GM12878 (cell line): ENCODE measurements at regions not wholly inside any gene's neighbourhood (a gene's known extent, or its start where the extent isn't known, plus 50 kb on each side); places are given as distances from the start of the nearest gene placed in this dataset.

ENCODE experiments used
- ATAC-seq: fragments of 200-7000 bp; cut with Tn5 transposase; 3 replicates; pipeline ENCODE4 v1.9.1; 2020; ENCODE audit warnings: mild to moderate bottlenecking, moderate library complexity
- BruUV-seq: library from RNA; stranded (reverse); fragments of 400-500 nt; replicated peaks from 2 replicates; lab custom pipeline; 2021; lab: Mats Ljungman, UMichigan
- CTCF ChIA-PET: fragments of 300-600 bp; sonication (Branson Sonifier 250); formaldehyde crosslinking; extraction: SDS; loops from one replicate; lab custom pipeline; 2021; ENCODE audit warnings: inconsistent platforms; lab: Yijun Ruan, JAX
- POLR2A ChIA-PET: fragments of 350-600 bp; formaldehyde crosslinking; extraction: SDS; loops from one replicate; lab custom pipeline; 2021; ENCODE audit warnings: inconsistent platforms; lab: Charles Lee
- RAD21 ChIA-PET: fragments of 300-600 bp; sonication (Branson Sonifier 250); formaldehyde crosslinking; loops from one replicate; lab custom pipeline; 2023; ENCODE audit warnings: antibody characterized with exemption; ENCODE audit not compliant: unreplicated experiment; lab: Charles Lee
- SMC1A ChIA-PET: fragments of 300-600 bp; sonication (Branson Sonifier 250); formaldehyde crosslinking; loops from one replicate; lab custom pipeline; 2023; ENCODE audit not compliant: unreplicated experiment, uncharacterized antibody; lab: Charles Lee
- DNase-seq: peaks from one replicate; pipeline ENCODE4 v3.0.0-alpha.2; 2011; ENCODE audit warnings: low read depth, low spot score
- FAIRE-seq: peaks from 3 replicates; lab custom pipeline; 2011; peaks lifted over from hg19 to GRCh38; lab: Jason Lieb, UNC
- H2AFZ ChIP-seq: 2 replicates; pipeline ENCODE4 v1.6.0; 2011; ENCODE audit warnings: low read depth, low read length, control low read depth; ENCODE audit not compliant: control insufficient read depth
- H3K27ac ChIP-seq: 2 replicates; pipeline ENCODE4 v1.5.1; 2011; ENCODE audit warnings: control low read depth; ENCODE audit not compliant: control insufficient read depth, insufficient read depth
- H3K27me3 ChIP-seq, 2 experiments: replicated peaks in 1 of 2; 2 replicates each; pipeline versions ENCODE4 v1.6.0 to v1.6.1; 2011; ENCODE audit warnings: low read length in 1 of 2; ENCODE audit not compliant: control insufficient read depth in 2 of 2, insufficient read depth in 2 of 2
- H3K36me3 ChIP-seq, 2 experiments: 2 replicates each; pipeline ENCODE4 v1.5.1; 2011; ENCODE audit warnings: low read length in 1 of 2; ENCODE audit not compliant: control insufficient read depth in 2 of 2, insufficient read depth in 2 of 2
- H3K4me1 ChIP-seq: 2 replicates; pipeline ENCODE4 v1.6.1; 2011; ENCODE audit warnings: mild to moderate bottlenecking, low read length, moderate library complexity, mixed read lengths; ENCODE audit not compliant: control insufficient read depth, insufficient read depth
- H3K4me2 ChIP-seq: 2 replicates; pipeline ENCODE4 v1.6.0; 2011; ENCODE audit warnings: control low read depth; ENCODE audit not compliant: control insufficient read depth, insufficient read depth
- H3K4me3 ChIP-seq: fragments of 200-600 bp; sonication (generic); 2 replicates; pipeline ENCODE4 v1.5.1; 2016
- H3K79me2 ChIP-seq: 2 replicates; pipeline ENCODE4 v1.6.0; 2011; ENCODE audit warnings: low read length; ENCODE audit not compliant: control insufficient read depth, insufficient read depth
- H3K9ac ChIP-seq: 2 replicates; pipeline ENCODE4 v1.8.0; 2011; ENCODE audit warnings: low read length, control low read depth, mixed read lengths; ENCODE audit not compliant: control insufficient read depth, insufficient read depth
- H3K9me3 ChIP-seq: replicated peaks from 3 replicates; pipeline ENCODE4 v1.5.1; 2011; ENCODE audit warnings: mild to moderate bottlenecking, low read length; ENCODE audit not compliant: control insufficient read depth, insufficient read depth
- H4K20me1 ChIP-seq: 2 replicates; pipeline ENCODE4 v1.6.0; 2011; ENCODE audit not compliant: control insufficient read depth, insufficient read depth
- ASH2L ChIP-seq: fragments of 300-600, 200-600 bp; sonication (generic); IDR thresholded peaks from 2 replicates; pipeline ENCODE4 v1.6.1; 2017; ENCODE audit warnings: low read depth, mild to moderate bottlenecking, borderline replicate concordance
- FOS ChIP-seq: IDR thresholded peaks from 3 replicates; pipeline ENCODE4 v1.6.1; 2011; ENCODE audit warnings: borderline replicate concordance; ENCODE audit not compliant: insufficient read length; ENCODE audit errors: extremely low read depth
- IKZF1 ChIP-seq: fragments of 450-650 bp; conservative IDR thresholded peaks from 2 replicates; pipeline ENCODE4 v1.6.1; 2017; ENCODE audit warnings: antibody characterized with exemption, mild to moderate bottlenecking
- IKZF2 ChIP-seq, 2 experiments: fragments of 450-650 bp; IDR thresholded peaks; 2 replicates each; pipeline ENCODE4 v1.6.1; 2017; ENCODE audit warnings: mild to moderate bottlenecking in 2 of 2, moderate library complexity in 2 of 2
- JUND ChIP-seq: IDR thresholded peaks from 2 replicates; pipeline ENCODE4 v1.6.1; 2012; ENCODE audit warnings: low read depth, mild to moderate bottlenecking, low read length, improper control_type of control experiment, moderate library complexity
- MEF2A ChIP-seq: IDR thresholded peaks from 2 replicates; pipeline ENCODE4 v1.6.1; 2011; ENCODE audit warnings: low read depth, mild to moderate bottlenecking, low read length, moderate library complexity; ENCODE audit not compliant: insufficient read depth
- NFXL1 ChIP-seq: fragments of 450-650 bp; IDR thresholded peaks from 2 replicates; pipeline ENCODE4 v1.6.1; 2017; ENCODE audit warnings: antibody characterized with exemption, mild to moderate bottlenecking, borderline replicate concordance
- NR2C2 ChIP-seq: IDR thresholded peaks from 2 replicates; pipeline ENCODE4 v1.6.1; 2011; ENCODE audit warnings: borderline replicate concordance, low read depth; ENCODE audit not compliant: control insufficient read depth, insufficient read length
- POLR2AphosphoS5 ChIP-seq: IDR thresholded peaks from 2 replicates; pipeline ENCODE4 v1.6.1; 2011; ENCODE audit warnings: mild to moderate bottlenecking, low read length, inconsistent platforms
- RAD21 ChIP-seq: IDR thresholded peaks from 2 replicates; pipeline ENCODE4 v1.6.1; 2011; ENCODE audit warnings: mild to moderate bottlenecking, low read depth, low read length, moderate library complexity; ENCODE audit not compliant: insufficient read depth
- RAD51 ChIP-seq: fragments of 450-650 bp; IDR thresholded peaks from 2 replicates; pipeline ENCODE4 v1.6.1; 2016; ENCODE audit warnings: moderate library complexity, mild to moderate bottlenecking, inconsistent platforms
- SMC3 ChIP-seq: IDR thresholded peaks from 2 replicates; pipeline ENCODE4 v1.6.1; 2011; ENCODE audit warnings: low read length, improper control_type of control experiment, borderline replicate concordance
- SREBF1 ChIP-seq: IDR thresholded peaks from 2 replicates; pipeline ENCODE4 v1.6.1; 2012; ENCODE audit warnings: mild to moderate bottlenecking, low read length
- SUZ12 ChIP-seq: fragments of 200-600 bp; sonication (generic); IDR thresholded peaks from one replicate; pipeline ENCODE4 v1.6.1; 2018; ENCODE audit warnings: antibody characterized with exemption, mild to moderate bottlenecking; ENCODE audit not compliant: unreplicated experiment
- WGBS: methylation state at CpG from one replicate; pipeline ENCODE4 v1.1.6; 2016; ENCODE audit warnings: low lambda C conversion rate; ENCODE audit not compliant: insufficient replicate concordance, insufficient coverage; ENCODE audit errors: missing lambda C conversion rate; 5-methylcytosine and 5-hydroxymethylcytosine counted together
- in situ Hi-C: fragments of 300-500 bp; cut with MboI; formaldehyde crosslinking; loops from 9 replicates; pipeline ENCODE4 v1.14.3; 2018; ENCODE audit warnings: mixed read lengths
- intact Hi-C: fragments of 100-400 bp; cut with micrococcal nuclease; formaldehyde crosslinking; loops from one replicate; pipeline ENCODE4 v1.14.2; 2022; ENCODE audit not compliant: unreplicated experiment
- TF ChIP-seq, protein P1 (sequence below): fragments of 450-650 bp; formaldehyde crosslinking; IDR thresholded peaks from 2 replicates; pipeline ENCODE4 v1.4.0; 2020; ENCODE audit warnings: mild to moderate bottlenecking, moderate library complexity
- TF ChIP-seq, protein P2 (sequence below): fragments of 450-650 bp; IDR thresholded peaks from 2 replicates; pipeline ENCODE4 v1.6.1; 2017; ENCODE audit warnings: mild to moderate bottlenecking

DNA sequence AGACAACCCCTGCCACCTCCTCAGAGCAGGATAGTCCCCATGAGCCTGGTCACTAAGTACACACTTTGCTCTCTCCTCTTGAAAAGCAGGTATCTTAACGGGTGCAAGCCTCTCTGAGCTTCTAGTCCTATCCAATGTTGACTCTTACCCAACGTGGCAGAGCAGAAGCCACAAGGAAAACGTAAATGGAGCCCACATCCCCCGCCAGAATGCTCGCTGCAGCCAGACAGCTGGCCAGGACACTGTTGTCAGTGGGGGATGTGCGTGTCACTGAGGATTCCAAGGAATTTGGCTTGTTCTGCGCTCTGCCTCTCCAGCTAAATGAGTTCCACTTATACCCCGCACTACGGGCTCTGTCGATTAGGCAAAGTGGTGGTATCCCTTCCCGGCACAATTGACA is 67.8 kb upstream of the IGF1R start:
- H3K27ac ChIP-seq: no peak overlapping the region
- H3K4me2 ChIP-seq: no peak overlapping the region
- ChIA-PET CTCF (no interaction called here), RAD21 (no interaction called here), POLR2A (no interaction called here), SMC1A (no interaction called here)
- no peaks in the 10 kb centered on the region for H3K4me1 ChIP-seq
- H3K27me3 ChIP-seq: no peaks in the 10 kb centered on the region
- BruUV-seq: no TSS peak
- no peak for FAIRE-seq
- DNase-seq: no peak
- H2AFZ ChIP-seq: no peak overlapping the region
- no peak for TF ChIP-seq JUND
- TF ChIP-seq FOS: no peak
- no peak for TF ChIP-seq IKZF1
- no peak for TF ChIP-seq IKZF2 (IDR thresholded peaks at IDR 0.05)
- no peak for TF ChIP-seq RAD21
- no peak for TF ChIP-seq ASH2L
- no peak for TF ChIP-seq SUZ12
- TF ChIP-seq SMC3: no peak
- no peak for TF ChIP-seq SREBF1
- TF ChIP-seq, protein P1, sequence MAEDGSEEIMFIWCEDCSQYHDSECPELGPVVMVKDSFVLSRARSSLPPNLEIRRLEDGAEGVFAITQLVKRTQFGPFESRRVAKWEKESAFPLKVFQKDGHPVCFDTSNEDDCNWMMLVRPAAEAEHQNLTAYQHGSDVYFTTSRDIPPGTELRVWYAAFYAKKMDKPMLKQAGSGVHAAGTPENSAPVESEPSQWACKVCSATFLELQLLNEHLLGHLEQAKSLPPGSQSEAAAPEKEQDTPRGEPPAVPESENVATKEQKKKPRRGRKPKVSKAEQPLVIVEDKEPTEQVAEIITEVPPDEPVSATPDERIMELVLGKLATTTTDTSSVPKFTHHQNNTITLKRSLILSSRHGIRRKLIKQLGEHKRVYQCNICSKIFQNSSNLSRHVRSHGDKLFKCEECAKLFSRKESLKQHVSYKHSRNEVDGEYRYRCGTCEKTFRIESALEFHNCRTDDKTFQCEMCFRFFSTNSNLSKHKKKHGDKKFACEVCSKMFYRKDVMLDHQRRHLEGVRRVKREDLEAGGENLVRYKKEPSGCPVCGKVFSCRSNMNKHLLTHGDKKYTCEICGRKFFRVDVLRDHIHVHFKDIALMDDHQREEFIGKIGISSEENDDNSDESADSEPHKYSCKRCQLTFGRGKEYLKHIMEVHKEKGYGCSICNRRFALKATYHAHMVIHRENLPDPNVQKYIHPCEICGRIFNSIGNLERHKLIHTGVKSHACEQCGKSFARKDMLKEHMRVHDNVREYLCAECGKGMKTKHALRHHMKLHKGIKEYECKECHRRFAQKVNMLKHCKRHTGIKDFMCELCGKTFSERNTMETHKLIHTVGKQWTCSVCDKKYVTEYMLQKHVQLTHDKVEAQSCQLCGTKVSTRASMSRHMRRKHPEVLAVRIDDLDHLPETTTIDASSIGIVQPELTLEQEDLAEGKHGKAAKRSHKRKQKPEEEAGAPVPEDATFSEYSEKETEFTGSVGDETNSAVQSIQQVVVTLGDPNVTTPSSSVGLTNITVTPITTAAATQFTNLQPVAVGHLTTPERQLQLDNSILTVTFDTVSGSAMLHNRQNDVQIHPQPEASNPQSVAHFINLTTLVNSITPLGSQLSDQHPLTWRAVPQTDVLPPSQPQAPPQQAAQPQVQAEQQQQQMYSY (CRISPR knock-in tag): no peak
- no peak for TF ChIP-seq NFXL1
- TF ChIP-seq NR2C2: no peak
- no peak for TF ChIP-seq RAD51
- TF ChIP-seq POLR2AphosphoS5: no peak
- TF ChIP-seq, protein P2, sequence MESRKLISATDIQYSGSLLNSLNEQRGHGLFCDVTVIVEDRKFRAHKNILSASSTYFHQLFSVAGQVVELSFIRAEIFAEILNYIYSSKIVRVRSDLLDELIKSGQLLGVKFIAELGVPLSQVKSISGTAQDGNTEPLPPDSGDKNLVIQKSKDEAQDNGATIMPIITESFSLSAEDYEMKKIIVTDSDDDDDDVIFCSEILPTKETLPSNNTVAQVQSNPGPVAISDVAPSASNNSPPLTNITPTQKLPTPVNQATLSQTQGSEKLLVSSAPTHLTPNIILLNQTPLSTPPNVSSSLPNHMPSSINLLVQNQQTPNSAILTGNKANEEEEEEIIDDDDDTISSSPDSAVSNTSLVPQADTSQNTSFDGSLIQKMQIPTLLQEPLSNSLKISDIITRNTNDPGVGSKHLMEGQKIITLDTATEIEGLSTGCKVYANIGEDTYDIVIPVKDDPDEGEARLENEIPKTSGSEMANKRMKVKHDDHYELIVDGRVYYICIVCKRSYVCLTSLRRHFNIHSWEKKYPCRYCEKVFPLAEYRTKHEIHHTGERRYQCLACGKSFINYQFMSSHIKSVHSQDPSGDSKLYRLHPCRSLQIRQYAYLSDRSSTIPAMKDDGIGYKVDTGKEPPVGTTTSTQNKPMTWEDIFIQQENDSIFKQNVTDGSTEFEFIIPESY: no peak
- TF ChIP-seq MEF2A: no peak
- WGBS: 45% methylated on average over 11 of the region's 11 CpGs
- ATAC-seq: no peak
- H3K79me2 ChIP-seq: no peaks in the 10 kb centered on the region
- H3K4me3 ChIP-seq: no peak overlapping the region
- intact Hi-C loops: no loop called here
- no peaks in the 10 kb centered on the region for H4K20me1 ChIP-seq
- no peaks in the 10 kb centered on the region; the same call in 2 of the 3 replicates for H3K9me3 ChIP-seq
- H3K36me3 ChIP-seq: no peaks in the 10 kb centered on the region
- in situ Hi-C loops: no loop called here
- H3K9ac ChIP-seq: no peak overlapping the region
